Keratinocyte (primary cell): ENCODE measurements at regions not wholly inside any gene's neighbourhood (a gene's known extent, or its start where the extent isn't known, plus 50 kb on each side); places are given as distances from the start of the nearest gene placed in this dataset.

Experiments used
- DNase-seq: peaks from one replicate; pipeline ENCODE4 v3.0.0-alpha.2; 2011; ENCODE audit warnings: low read depth, missing footprints, low spot score
- FAIRE-seq: peaks from 2 replicates; lab custom pipeline; 2011; peaks lifted over from hg19 to GRCh38; lab: Jason Lieb, UNC
- H2AFZ ChIP-seq: 2 replicates; pipeline ENCODE4 v1.6.0; 2012; ENCODE audit warnings: low read length, control low read depth, inconsistent platforms; ENCODE audit not compliant: control insufficient read depth
- H3K27ac ChIP-seq: 2 replicates; pipeline ENCODE4 v1.5.1; 2011; ENCODE audit warnings: low read length; ENCODE audit not compliant: control insufficient read depth, insufficient read depth
- H3K27me3 ChIP-seq: 3 replicates; pipeline ENCODE4 v1.6.0; 2011; ENCODE audit warnings: low read length; ENCODE audit not compliant: control insufficient read depth, insufficient read depth; ENCODE audit errors: extremely low read depth
- H3K36me3 ChIP-seq, 2 experiments: 2 replicates in 1 of 2; 3 replicates in 1 of 2; pipeline ENCODE4 v1.5.1; 2011; ENCODE audit warnings: low read length in 2 of 2, mild to moderate bottlenecking in 1 of 2; ENCODE audit not compliant: control insufficient read depth in 2 of 2, insufficient read depth in 2 of 2; ENCODE audit errors: extremely low read depth in 1 of 2
- H3K4me1 ChIP-seq: 3 replicates; pipeline ENCODE4 v1.5.1; 2011; ENCODE audit warnings: low read length; ENCODE audit not compliant: control insufficient read depth, insufficient read depth; ENCODE audit errors: extremely low read depth
- H3K4me2 ChIP-seq: 3 replicates; pipeline ENCODE4 v1.6.0; 2011; ENCODE audit warnings: low read depth, low read length; ENCODE audit not compliant: control insufficient read depth, insufficient read depth; ENCODE audit errors: extremely low read depth
- H3K4me3 ChIP-seq, 3 experiments: fragments of 200-600 bp in 1 of 3; sonication (generic) in 1 of 3; 2 replicates in 2 of 3; 3 replicates in 1 of 3; pipeline ENCODE4 v1.5.1; 2011 to 2016; ENCODE audit warnings: low read length in 3 of 3, mild to moderate bottlenecking in 3 of 3, control low read depth in 2 of 3, inconsistent platforms in 1 of 3, low read depth in 1 of 3, mixed read lengths in 1 of 3, mixed run types in 1 of 3, moderate library complexity in 1 of 3; ENCODE audit not compliant: control insufficient read depth in 2 of 3, insufficient read depth in 2 of 3; ENCODE audit errors: extremely low read depth in 1 of 3
- H3K79me2 ChIP-seq: 2 replicates; pipeline ENCODE4 v1.6.0; 2012; ENCODE audit warnings: low read length; ENCODE audit not compliant: control insufficient read depth, insufficient read depth
- H3K9ac ChIP-seq: 3 replicates; pipeline ENCODE4 v1.6.0; 2011; ENCODE audit warnings: low read length; ENCODE audit not compliant: control insufficient read depth, insufficient read depth; ENCODE audit errors: extremely low read depth
- H3K9me1 ChIP-seq: 3 replicates; pipeline ENCODE4 v1.6.0; 2011; ENCODE audit warnings: low read length; ENCODE audit not compliant: control insufficient read depth, insufficient read depth; ENCODE audit errors: extremely low read depth
- H3K9me3 ChIP-seq: 2 replicates; pipeline ENCODE4 v1.5.1; 2012; ENCODE audit warnings: low read depth, low read length; ENCODE audit not compliant: control insufficient read depth
- H4K20me1 ChIP-seq: 3 replicates; pipeline ENCODE4 v1.6.0; 2011; ENCODE audit warnings: low read length; ENCODE audit not compliant: control insufficient read depth, insufficient read depth; ENCODE audit errors: extremely low read depth
- EZH2 ChIP-seq: IDR thresholded peaks from one replicate; pipeline ENCODE4 v1.6.1; 2012; ENCODE audit warnings: inconsistent platforms, mild to moderate bottlenecking, low read length, moderate library complexity
- dilution Hi-C: fragments of 300-500 bp; cut with MboI; formaldehyde crosslinking; loops from one replicate; pipeline ENCODE4 v1.7.0; 2020; ENCODE audit warnings: low sequenced_read_pairs; ENCODE audit not compliant: extremely low pct_ligation_motif_present
- TF ChIP-seq, protein P1 (sequence below), 3 experiments: IDR thresholded peaks in 1 of 3; conservative IDR thresholded peaks in 1 of 3; optimal IDR thresholded peaks in 1 of 3; 2 replicates in 2 of 3; 3 replicates in 1 of 3; pipeline versions ENCODE3 to v1.5.1; 2011; ENCODE audit warnings: low read length in 3 of 3, mild to moderate bottlenecking in 3 of 3, moderate library complexity in 2 of 3, control low read depth in 1 of 3, inconsistent platforms in 1 of 3; ENCODE audit not compliant: insufficient read depth in 2 of 3; ENCODE audit errors: extremely low read depth in 1 of 3

DNA sequence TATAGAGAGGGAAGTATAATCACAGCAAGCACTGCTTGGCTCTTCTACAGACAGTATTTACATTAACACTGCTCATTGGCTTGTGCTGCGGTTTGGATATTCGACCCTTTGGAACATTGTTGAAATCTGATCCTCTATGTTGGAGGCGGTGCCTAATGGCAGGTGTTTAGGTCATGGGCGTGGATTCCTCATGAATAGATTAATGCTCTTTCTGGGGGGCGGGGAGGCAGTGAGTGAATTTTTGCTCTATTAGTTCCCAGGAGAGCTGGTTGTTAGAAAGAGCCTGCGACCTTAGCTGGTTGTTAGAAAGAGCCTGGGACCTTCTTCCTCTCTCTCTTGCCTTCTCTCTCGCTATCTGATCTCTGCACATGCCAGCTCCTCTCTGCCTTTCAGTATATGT, 77.3 kb upstream of the SVIL start:
- dilution Hi-C loops: no loop called here
- H3K79me2 ChIP-seq: peaks cover 55% of the 10 kb centered on the region

DNA sequence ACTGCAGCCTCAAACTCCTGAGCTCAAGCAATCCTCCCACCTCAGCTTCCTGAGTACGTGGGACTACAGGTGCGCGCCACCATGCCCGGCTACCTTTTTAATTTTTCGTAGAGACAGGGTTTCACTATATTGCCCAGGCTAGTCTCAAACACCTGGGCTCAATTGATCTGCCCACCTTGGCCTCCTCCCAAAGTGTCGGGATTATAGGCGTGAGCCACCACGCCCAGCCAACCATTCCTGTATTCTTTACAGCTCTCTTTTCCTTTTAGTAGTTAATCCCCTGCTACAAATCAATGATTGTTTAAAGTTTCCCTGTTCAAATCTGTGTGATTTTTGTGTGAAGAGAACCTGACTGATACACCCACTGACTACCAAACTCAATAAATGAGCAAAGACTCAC, 75.4 kb upstream of the SVIL start:
- no peak for DNase-seq
- no peaks in the 10 kb centered on the region for H3K9me3 ChIP-seq
- H3K27me3 ChIP-seq: no peaks in the 10 kb centered on the region
- dilution Hi-C loops: no loop called here
- H3K4me2 ChIP-seq: no peak overlapping the region
- H2AFZ ChIP-seq: no peak overlapping the region
- no peaks in the 10 kb centered on the region for H3K9me1 ChIP-seq
- TF ChIP-seq, protein P1, sequence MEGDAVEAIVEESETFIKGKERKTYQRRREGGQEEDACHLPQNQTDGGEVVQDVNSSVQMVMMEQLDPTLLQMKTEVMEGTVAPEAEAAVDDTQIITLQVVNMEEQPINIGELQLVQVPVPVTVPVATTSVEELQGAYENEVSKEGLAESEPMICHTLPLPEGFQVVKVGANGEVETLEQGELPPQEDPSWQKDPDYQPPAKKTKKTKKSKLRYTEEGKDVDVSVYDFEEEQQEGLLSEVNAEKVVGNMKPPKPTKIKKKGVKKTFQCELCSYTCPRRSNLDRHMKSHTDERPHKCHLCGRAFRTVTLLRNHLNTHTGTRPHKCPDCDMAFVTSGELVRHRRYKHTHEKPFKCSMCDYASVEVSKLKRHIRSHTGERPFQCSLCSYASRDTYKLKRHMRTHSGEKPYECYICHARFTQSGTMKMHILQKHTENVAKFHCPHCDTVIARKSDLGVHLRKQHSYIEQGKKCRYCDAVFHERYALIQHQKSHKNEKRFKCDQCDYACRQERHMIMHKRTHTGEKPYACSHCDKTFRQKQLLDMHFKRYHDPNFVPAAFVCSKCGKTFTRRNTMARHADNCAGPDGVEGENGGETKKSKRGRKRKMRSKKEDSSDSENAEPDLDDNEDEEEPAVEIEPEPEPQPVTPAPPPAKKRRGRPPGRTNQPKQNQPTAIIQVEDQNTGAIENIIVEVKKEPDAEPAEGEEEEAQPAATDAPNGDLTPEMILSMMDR (optimal IDR thresholded peaks at IDR 0.05 in 1 of 3, IDR thresholded peaks at IDR 0.05 in 1 of 3, conservative IDR thresholded peaks at IDR 0.05 in 1 of 3; ENCODE audit: extremely low read depth in 1 of 3, insufficient read depth in 2 of 3, low read length in 3 of 3): no peak
- no peak for TF ChIP-seq EZH2
- no peak overlapping the region for H3K27ac ChIP-seq
- peaks cover 25% of the 10 kb centered on the region for H3K4me1 ChIP-seq
- no peaks in the 10 kb centered on the region for H4K20me1 ChIP-seq
- H3K4me3 ChIP-seq: no peak overlapping the region
- H3K36me3 ChIP-seq: peaks cover 0 to 2% of the 10 kb centered on the region in 2 experiments
- no peak for FAIRE-seq
- H3K79me2 ChIP-seq: peaks cover 44% of the 10 kb centered on the region
- H3K9ac ChIP-seq: no peak overlapping the region

More for the DNA sequence above, 77.3 kb upstream of the SVIL start:
- no peak overlapping the region for H3K4me3 ChIP-seq
- H3K4me1 ChIP-seq: peaks cover 25% of the 10 kb centered on the region
- H3K9me1 ChIP-seq: peaks cover 2% of the 10 kb centered on the region
- H3K9me3 ChIP-seq: no peaks in the 10 kb centered on the region
- DNase-seq (no peak), FAIRE-seq (peak; percentile 34)
- TF ChIP-seq, protein P1 (optimal IDR thresholded peaks at IDR 0.05 in 1 of 3, IDR thresholded peaks at IDR 0.05 in 1 of 3, conservative IDR thresholded peaks at IDR 0.05 in 1 of 3; ENCODE audit: extremely low read depth in 1 of 3, insufficient read depth in 2 of 3, low read length in 3 of 3): no peak
- H3K4me2 ChIP-seq: no peak overlapping the region
- no peaks in the 10 kb centered on the region for H4K20me1 ChIP-seq
- H2AFZ ChIP-seq: no peak overlapping the region
- peaks cover 0 to 2% of the 10 kb centered on the region in 2 experiments for H3K36me3 ChIP-seq
- H3K27ac ChIP-seq: peak overlapping the region; percentile 45
- no peaks in the 10 kb centered on the region for H3K27me3 ChIP-seq
- no peak overlapping the region for H3K9ac ChIP-seq
